Activated gamma-delta T cell treated with Interleukin-2 at 50 U/mL for 16 hours (primary cell): ENCODE measurements at regions not wholly inside any gene's neighbourhood (a gene's known extent, or its start where the extent isn't known, plus 50 kb on each side); places are given as distances from the start of the nearest gene placed in this dataset.
A peak's percentile ranks its signal among the peaks of the same experiment; 100 is the strongest.
"Not testable (repeated sequence)": the region's sequence is repeated elsewhere in the genome, so short reads cannot be mapped to it uniquely, and the experiment has no call there.

Experiments
- DNase-seq: peaks from one replicate; pipeline ENCODE4 v3.0.0-alpha.2; 2020

DNA sequence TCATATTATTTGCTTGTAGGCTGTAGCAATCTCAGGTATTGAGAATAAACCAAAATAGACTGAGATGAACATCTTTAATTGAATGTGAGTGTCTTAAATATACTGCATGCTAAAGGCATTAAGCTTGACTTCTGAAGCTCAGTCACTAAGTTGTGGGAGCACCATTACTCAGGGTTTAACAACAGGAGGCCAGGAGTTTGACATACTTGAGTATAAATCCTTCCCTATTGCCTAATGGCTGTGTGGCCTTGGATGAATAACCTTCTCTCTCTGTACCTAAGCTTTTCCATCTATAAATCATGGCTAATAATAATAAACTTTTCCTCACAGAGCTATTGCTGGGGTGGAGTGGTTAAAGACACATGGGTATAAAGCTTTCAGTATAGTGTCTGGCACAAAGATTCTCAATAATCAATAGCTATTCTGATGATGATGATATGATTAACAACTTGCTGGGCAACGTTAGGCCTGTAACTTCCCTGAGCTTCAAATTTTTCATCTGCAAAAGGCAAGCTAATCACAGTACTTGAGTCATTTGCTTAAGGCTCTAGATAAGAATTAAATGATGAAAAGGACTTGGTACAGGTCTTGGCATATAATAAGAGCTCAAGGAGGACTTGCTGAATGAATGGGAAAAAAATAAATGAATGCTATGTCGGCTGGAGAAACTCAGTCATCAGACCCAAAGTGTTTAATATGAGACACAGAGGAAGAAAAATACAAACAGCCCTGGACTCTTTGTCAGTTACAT, 174.0 kb upstream of the IL12B start:
- no peak for DNase-seq

GRCh38 chr5:159504857-159505304, 174.6 kb upstream of the IL12B start:
- no peak for DNase-seq

DNA sequence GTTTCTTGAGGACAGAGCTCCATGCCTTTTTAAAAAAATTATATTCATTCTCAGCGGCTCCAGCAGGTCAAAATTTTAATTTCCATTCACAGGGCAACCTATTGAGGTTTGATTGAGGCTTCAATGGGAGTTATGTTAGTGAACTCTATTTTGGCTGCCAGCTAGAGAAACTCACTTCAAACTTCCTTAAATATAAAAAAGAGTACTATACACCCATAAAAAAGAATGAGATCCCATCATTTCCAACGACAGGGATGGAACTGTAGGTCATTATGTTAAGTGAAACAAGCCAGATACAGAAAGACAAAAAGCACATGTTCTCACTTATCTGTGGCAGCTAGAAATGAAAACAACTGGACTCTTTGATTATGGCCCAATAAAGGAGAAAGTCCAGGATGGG, 176.8 kb upstream of the IL12B start:
- DNase-seq: no peak

- no peak for DNase-seq
Observed at GRCh38 chr5:159507661-159508060, 177.4 kb upstream of the IL12B start.

DNA sequence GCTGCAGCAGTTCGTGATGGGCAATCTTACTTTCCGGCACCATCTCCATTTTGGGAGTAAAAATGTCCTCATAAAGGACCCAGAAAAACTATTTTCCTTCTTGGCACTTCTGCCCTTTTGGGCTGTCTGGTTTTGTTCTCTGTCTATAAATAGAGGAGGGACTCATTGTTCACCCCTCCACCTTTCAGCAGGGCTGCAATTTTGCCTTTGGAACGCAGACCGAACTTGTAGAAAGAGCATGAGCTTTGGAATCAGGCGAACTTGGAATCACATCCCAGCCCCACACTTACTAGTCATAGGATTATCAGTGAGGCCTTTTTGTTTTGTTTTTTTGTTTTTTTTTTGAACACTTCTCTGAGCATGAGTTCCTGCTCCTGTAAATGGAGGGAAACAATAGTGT, 178.1 kb upstream of the IL12B start:
- no peak for DNase-seq

DNA sequence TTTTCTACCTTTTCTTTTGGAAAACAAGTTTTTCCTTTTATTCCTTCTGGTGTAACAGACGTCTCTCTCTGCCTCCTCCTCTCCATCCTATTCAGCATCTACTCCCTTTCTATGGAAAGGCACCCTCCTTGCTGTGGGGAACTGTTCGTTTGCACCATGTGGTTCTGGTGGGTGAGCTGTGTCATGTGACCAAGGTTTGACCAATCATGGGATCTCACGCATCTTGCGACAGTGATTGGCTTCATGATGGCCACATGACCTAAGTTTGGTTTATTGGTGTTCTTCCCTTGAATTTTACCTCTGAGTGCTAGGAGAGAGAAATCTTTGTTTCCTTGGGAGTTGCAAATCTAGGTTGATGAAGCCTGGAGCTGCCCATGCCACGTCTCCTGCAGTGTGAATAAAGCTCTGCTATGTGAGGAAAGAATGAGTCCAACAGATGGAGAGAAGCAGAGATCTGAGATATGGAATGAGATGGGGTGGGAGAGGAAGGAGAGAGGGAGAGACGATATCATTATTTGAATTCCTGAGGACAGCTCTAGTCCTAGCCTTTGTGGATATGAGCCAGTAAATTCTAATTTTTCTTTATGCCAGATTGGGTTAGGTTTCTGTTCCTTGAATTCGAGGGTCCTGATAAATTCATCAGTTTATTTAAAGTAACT, 178.8 kb upstream of the IL12B start:
- DNase-seq: no peak

- DNase-seq: no peak
Observed at GRCh38 chr5:159510282-159510681, 180.0 kb upstream of the IL12B start.

DNA sequence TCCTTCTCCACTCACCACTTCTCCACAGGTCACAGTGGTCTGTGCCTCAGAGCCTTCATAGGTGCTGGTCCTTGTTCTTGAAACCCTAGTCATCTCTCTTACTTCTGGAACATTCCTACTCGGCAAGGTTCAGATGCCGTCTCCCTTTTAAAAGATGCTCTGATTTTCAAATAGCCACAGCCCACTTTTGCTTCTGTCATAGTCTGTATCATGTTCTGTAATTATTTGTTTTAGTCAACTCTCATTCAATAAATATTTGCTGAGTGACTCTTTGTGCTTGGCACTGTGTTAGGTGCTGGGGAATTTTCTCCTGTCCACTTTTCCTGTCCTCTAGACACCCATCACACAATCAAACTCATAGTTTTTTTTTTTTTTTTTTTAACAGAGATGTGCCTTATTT, 181.3 kb upstream of the IL12B start:
- no peak for DNase-seq

GRCh38 chr5:159512064-159512463, 181.8 kb upstream of the IL12B start:
- DNase-seq: no peak

- DNase-seq: no peak
Observed at GRCh38 chr5:159514229-159514810, 184.0 kb upstream of the IL12B start.

- DNase-seq: no peak
Observed at GRCh38 chr5:159515197-159515596, 184.9 kb upstream of the IL12B start.

GRCh38 chr5:159515909-159516415, 185.7 kb upstream of the IL12B start:
- peak; percentile 63 for DNase-seq

DNA sequence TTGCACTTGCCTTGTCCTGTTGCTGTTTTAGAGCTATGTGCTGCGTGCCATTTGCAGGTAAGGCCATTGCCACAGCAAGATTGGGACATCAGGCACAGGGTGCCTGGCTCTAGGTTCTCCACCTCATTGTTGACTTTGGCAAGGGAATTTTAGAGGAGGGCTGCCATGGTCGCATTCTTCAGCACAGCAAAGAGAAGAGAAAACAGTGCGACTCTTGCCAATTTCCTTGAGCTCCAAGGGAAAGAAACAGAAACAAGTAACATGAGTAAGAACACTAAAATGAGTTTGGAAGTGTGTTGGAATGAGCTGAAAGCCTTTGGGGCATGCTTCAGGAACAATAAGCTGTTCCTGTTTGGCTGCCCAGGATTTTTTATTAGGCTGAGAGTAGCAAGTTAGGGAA, 188.1 kb upstream of the IL12B start:
- no peak for DNase-seq

DNA sequence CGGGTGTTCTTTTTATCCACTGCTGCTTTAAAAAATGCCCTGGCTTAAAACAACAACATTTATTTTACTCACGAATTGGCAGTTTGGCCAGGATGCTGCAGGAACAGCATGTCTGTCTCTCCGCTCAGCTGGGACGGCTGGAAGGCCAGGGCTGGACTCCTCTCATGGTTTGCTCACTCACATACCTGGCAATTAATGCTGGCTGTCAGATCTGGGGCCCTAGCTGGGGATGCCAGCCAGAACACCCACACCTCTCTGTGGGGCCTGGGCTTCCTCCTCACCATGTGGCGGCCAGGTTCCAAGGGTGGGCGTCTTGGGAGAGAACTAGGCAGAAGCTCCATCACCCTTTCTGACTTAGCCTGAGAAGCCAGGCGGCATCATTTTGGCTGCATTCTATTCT, 189.1 kb upstream of the IL12B start:
- no peak for DNase-seq

GRCh38 chr5:159522841-159523240, 192.6 kb upstream of the IL12B start:
- no peak for DNase-seq

DNA sequence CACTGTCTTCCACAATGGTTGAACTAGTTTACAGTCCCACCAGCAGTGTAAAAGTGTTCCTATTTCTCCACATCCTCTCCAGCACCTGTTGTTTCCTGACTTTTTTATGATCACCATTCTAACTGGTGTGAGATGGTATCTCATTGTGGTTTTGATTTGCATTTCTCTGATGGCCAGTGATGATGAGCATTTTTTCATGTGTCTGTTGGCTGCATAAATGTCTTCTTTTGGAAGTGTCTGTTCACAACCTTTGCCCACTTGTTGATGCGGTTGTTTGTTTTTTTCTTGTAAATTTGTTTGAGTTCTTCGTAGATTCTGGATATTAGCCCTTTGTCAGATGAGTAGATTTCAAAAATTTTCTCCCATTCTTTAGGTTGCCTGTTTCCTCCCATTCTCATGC, 194.0 kb upstream of the IL12B start:
- DNase-seq: not testable (repeated sequence)

- DNase-seq: no peak
Observed at GRCh38 chr5:159525117-159525516, 194.8 kb upstream of the IL12B start.

GRCh38 chr5:159527546-159528254, 197.4 kb upstream of the IL12B start:
- DNase-seq: no peak

GRCh38 chr5:159531554-159532105, 201.3 kb upstream of the IL12B start:
- DNase-seq: no peak

DNA sequence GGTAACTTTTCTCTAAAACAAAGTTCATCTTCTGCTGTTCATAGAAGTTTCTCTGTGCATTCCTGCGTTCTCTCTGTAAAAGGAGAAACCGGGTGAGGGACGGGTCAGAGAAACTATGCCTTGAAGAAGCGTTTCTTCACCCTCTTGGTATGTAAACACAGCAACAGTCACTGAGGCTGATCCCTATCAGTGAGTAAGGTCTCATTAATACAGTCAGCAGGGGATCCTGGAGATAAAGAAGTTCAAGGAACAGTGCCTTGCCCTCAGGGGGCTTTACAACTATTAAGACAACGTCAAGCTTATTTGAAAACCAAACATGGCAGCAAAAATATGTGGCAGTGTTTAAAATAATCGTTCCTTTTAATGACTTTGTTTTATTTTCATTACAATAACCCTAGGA, 202.9 kb upstream of the IL12B start:
- no peak for DNase-seq

GRCh38 chr5:159536166-159536565, 205.9 kb upstream of the IL12B start:
- no peak for DNase-seq

- DNase-seq: no peak
Observed at GRCh38 chr5:159536646-159537045, 206.4 kb upstream of the IL12B start.

DNA sequence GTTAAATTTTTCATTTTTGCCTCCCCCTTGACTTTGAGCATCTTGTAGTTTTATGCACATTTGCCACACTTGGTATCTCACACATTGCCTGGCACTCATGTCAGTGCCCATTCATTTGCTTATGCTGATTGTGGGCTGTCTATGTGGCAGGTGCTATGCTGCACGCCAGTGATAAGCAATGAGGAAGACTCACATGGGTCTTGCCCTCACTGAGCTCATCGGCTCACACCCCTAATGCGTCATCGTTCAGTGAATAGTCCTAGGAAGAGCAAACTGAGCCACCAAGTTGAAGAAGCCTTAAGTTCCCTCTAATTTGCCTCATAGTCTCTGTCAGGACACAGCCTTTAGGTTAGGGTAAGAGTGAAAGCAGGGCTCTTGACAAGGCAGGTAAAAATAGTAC, 209.4 kb upstream of the IL12B start:
- no peak for DNase-seq
